Kidney glomerular epithelial cell (primary cell): ENCODE measurements at regions not wholly inside any gene's neighbourhood (a gene's known extent, or its start where the extent isn't known, plus 50 kb on each side); places are given as distances from the start of the nearest gene placed in this dataset.
"Not testable (repeated sequence)": the region's sequence is repeated elsewhere in the genome, so short reads cannot be mapped to it uniquely, and the experiment has no call there.

Experiments
- DNase-seq: peaks from one replicate; lab custom pipeline; 2025; lab: John Stamatoyannopoulos, UW

- no peak for DNase-seq
Measured at GRCh38 chr13:63337041-63337440, 1921.4 kb upstream of the PCDH20 start.

GRCh38 chr13:63336549-63336948, 1920.9 kb upstream of the PCDH20 start:
- DNase-seq: no peak

GRCh38 chr13:63327584-63327983, 1911.9 kb upstream of the PCDH20 start:
- DNase-seq: no peak

GRCh38 chr13:63323441-63323840, 1907.8 kb upstream of the PCDH20 start:
- no peak for DNase-seq

GRCh38 chr13:63311587-63311986, 1895.9 kb upstream of the PCDH20 start:
- no peak for DNase-seq

GRCh38 chr13:63308549-63309165, 1893.0 kb upstream of the PCDH20 start:
- no peak for DNase-seq

GRCh38 chr13:63307228-63307627, 1891.6 kb upstream of the PCDH20 start:
- no peak for DNase-seq

- DNase-seq: no peak
Measured at GRCh38 chr13:63305641-63306133, 1890.0 kb upstream of the PCDH20 start.

- no peak for DNase-seq
Measured at GRCh38 chr13:63304497-63304896, 1888.8 kb upstream of the PCDH20 start.

- no peak for DNase-seq
Measured at GRCh38 chr13:63299866-63300394, 1884.3 kb upstream of the PCDH20 start.

GRCh38 chr13:63297163-63297562, 1881.5 kb upstream of the PCDH20 start:
- no peak for DNase-seq

- no peak for DNase-seq
Measured at GRCh38 chr13:63291701-63292100, 1876.1 kb upstream of the PCDH20 start.

GRCh38 chr13:63288576-63288975, 1872.9 kb upstream of the PCDH20 start:
- DNase-seq: no peak

- no peak for DNase-seq
Measured at GRCh38 chr13:63287926-63288325, 1872.3 kb upstream of the PCDH20 start.

- DNase-seq: no peak
Measured at GRCh38 chr13:63285426-63285825, 1869.8 kb upstream of the PCDH20 start.

GRCh38 chr13:63279136-63279535, 1863.5 kb upstream of the PCDH20 start:
- no peak for DNase-seq

GRCh38 chr13:63274772-63275171, 1859.1 kb upstream of the PCDH20 start:
- DNase-seq: no peak

- no peak for DNase-seq
Measured at GRCh38 chr13:63249411-63250187, 1834.0 kb upstream of the PCDH20 start.

- DNase-seq: not testable (repeated sequence)
Measured at GRCh38 chr13:63236667-63237396, 1821.2 kb upstream of the PCDH20 start.

- not testable (repeated sequence) for DNase-seq
Measured at GRCh38 chr13:63218596-63218995, 1802.9 kb upstream of the PCDH20 start.

GRCh38 chr13:63209330-63210017, 1793.8 kb upstream of the PCDH20 start:
- DNase-seq: no peak

- no peak for DNase-seq
Measured at GRCh38 chr13:63208826-63209225, 1793.2 kb upstream of the PCDH20 start.
